ENCODE measurements at regions not wholly inside any gene's neighbourhood (a gene's known extent, or its start where the extent isn't known, plus 50 kb on each side); places are given as distances from the start of the nearest gene placed in this dataset.
A peak's percentile ranks its signal among the peaks of the same experiment; 100 is the strongest.

- H3K27me3 Mint-ChIP-seq = no peaks in the 10 kb centered on the region
- peaks cover 42% of the 10 kb centered on the region for H3K9me3 Mint-ChIP-seq (ENCODE audit: low read depth)
- H3K4me1 Mint-ChIP-seq (ENCODE audit: low read depth) = peaks cover 9% of the 10 kb centered on the region
- TF ChIP-seq, protein P1, sequence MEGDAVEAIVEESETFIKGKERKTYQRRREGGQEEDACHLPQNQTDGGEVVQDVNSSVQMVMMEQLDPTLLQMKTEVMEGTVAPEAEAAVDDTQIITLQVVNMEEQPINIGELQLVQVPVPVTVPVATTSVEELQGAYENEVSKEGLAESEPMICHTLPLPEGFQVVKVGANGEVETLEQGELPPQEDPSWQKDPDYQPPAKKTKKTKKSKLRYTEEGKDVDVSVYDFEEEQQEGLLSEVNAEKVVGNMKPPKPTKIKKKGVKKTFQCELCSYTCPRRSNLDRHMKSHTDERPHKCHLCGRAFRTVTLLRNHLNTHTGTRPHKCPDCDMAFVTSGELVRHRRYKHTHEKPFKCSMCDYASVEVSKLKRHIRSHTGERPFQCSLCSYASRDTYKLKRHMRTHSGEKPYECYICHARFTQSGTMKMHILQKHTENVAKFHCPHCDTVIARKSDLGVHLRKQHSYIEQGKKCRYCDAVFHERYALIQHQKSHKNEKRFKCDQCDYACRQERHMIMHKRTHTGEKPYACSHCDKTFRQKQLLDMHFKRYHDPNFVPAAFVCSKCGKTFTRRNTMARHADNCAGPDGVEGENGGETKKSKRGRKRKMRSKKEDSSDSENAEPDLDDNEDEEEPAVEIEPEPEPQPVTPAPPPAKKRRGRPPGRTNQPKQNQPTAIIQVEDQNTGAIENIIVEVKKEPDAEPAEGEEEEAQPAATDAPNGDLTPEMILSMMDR (IDR thresholded peaks at IDR 0.05; ENCODE audit: unreplicated experiment) = no peak
- no peak overlapping the region for H3K27ac Mint-ChIP-seq
- DNase-seq (ENCODE audit: low spot score, unreplicated experiment) = no peak
- no peak overlapping the region for H3K4me3 Mint-ChIP-seq (ENCODE audit: low read depth)
- H3K36me3 Mint-ChIP-seq (ENCODE audit: insufficient read depth) = peaks cover 41% of the 10 kb centered on the region
Measured at GRCh38 chr2:156046900-156047299, 285.6 kb downstream of the NR4A2 start.

GRCh38 chr2:156042895-156043294 is 289.6 kb downstream of the NR4A2 start:
- Mint-ChIP-seq H3K36me3 (ENCODE audit: insufficient read depth) (peaks cover 28% of the 10 kb centered on the region), H3K27me3 (no peaks in the 10 kb centered on the region), H3K4me3 (ENCODE audit: low read depth) (no peak overlapping the region), H3K9me3 (ENCODE audit: low read depth) (peaks cover 26% of the 10 kb centered on the region), H3K27ac (no peak overlapping the region), H3K4me1 (ENCODE audit: low read depth) (no peaks in the 10 kb centered on the region)
- TF ChIP-seq, protein P1 (IDR thresholded peaks at IDR 0.05; ENCODE audit: unreplicated experiment) = no peak
- DNase-seq (ENCODE audit: low spot score, unreplicated experiment) = no peak

DNA sequence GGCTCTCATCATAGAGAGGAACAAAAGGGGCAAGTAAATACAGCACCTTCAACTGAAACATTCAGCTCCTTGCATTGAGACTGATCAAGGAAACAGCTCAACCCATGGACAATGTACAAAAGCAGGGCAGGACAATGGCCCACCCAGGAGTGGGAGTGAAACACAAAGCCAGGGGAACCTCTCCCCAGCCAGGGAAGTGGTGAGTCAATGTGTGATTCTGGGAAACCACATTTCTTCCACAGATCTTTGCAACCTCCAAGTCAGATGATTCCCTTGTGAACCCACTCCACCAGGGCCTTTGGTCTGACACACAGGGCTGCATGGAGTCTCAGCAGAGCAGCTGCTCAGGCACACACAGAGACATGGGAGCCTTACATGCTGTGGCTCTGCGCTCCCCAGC is 294.5 kb downstream of the NR4A2 start:
- DNase-seq (ENCODE audit: low spot score, unreplicated experiment) = no peak
- H3K4me3 Mint-ChIP-seq (ENCODE audit: low read depth) = no peak overlapping the region
- H3K27ac Mint-ChIP-seq = no peak overlapping the region
- no peaks in the 10 kb centered on the region for H3K27me3 Mint-ChIP-seq
- H3K36me3 Mint-ChIP-seq (ENCODE audit: insufficient read depth) = peaks cover 9% of the 10 kb centered on the region
- TF ChIP-seq, protein P1 (IDR thresholded peaks at IDR 0.05; ENCODE audit: unreplicated experiment) = no peak
- peaks cover 12% of the 10 kb centered on the region for H3K9me3 Mint-ChIP-seq (ENCODE audit: low read depth)
- peaks cover 3% of the 10 kb centered on the region for H3K4me1 Mint-ChIP-seq (ENCODE audit: low read depth)

DNA sequence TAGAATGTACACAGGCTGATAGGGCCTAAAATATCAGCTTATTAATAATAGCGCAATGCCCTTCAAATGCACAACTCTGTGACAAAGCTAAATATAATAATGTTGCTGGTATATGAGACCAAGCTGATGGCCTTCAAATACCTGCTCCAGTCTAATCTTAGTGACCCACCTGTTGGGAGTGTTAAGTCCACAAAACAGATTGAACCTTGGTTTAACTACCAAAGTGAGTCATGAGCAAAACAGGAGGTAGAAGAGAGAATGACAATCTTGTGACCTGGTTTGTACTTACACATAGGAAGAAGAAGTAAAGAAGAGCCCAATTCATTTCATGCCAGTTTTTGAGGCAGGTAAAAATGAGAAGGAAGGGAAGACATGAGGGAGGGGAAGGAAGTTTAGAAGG is 295.0 kb downstream of the NR4A2 start:
- DNase-seq (ENCODE audit: low spot score, unreplicated experiment) = no peak
- H3K36me3 Mint-ChIP-seq (ENCODE audit: insufficient read depth) = peaks cover 6% of the 10 kb centered on the region
- no peaks in the 10 kb centered on the region for H3K27me3 Mint-ChIP-seq
- H3K27ac Mint-ChIP-seq = peak overlapping the region; percentile 3
- no peak overlapping the region for H3K4me3 Mint-ChIP-seq (ENCODE audit: low read depth)
- peaks cover 8% of the 10 kb centered on the region for H3K9me3 Mint-ChIP-seq (ENCODE audit: low read depth)
- H3K4me1 Mint-ChIP-seq (ENCODE audit: low read depth) = peaks cover 3% of the 10 kb centered on the region
- TF ChIP-seq, protein P1 (IDR thresholded peaks at IDR 0.05; ENCODE audit: unreplicated experiment) = no peak

DNA sequence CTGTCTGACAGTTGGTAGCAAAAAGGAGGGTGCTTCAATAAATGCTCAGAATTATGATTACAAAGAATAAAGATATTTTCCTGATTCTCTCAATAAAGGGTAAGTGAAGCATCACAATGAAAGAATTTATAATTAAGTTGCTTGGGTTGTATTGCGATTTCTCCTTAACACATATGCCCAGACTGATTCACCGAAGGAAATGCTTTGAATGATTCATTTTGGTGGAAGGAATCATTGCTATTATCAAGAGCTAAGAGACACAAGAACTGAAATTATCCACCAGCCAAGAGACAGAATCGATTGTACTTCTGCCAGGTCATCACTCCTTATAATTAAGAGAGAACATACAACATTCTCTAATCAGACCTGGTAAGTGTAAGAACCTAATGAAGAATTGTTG is 301.4 kb downstream of the NR4A2 start:
- Mint-ChIP-seq H3K4me3 (ENCODE audit: low read depth) (no peak overlapping the region), H3K27me3 (no peaks in the 10 kb centered on the region), H3K4me1 (ENCODE audit: low read depth) (no peaks in the 10 kb centered on the region), H3K27ac (no peak overlapping the region), H3K9me3 (ENCODE audit: low read depth) (no peaks in the 10 kb centered on the region), H3K36me3 (ENCODE audit: insufficient read depth) (peaks cover 1% of the 10 kb centered on the region)
- TF ChIP-seq, protein P1 (IDR thresholded peaks at IDR 0.05; ENCODE audit: unreplicated experiment) = no peak
- no peak for DNase-seq (ENCODE audit: low spot score, unreplicated experiment)

All from progenitor cell of endocrine pancreas (in vitro differentiated cells).